ENCODE measurements at regions not wholly inside any gene's neighbourhood (a gene's known extent, or its start where the extent isn't known, plus 50 kb on each side); places are given as distances from the start of the nearest gene placed in this dataset.

DNA sequence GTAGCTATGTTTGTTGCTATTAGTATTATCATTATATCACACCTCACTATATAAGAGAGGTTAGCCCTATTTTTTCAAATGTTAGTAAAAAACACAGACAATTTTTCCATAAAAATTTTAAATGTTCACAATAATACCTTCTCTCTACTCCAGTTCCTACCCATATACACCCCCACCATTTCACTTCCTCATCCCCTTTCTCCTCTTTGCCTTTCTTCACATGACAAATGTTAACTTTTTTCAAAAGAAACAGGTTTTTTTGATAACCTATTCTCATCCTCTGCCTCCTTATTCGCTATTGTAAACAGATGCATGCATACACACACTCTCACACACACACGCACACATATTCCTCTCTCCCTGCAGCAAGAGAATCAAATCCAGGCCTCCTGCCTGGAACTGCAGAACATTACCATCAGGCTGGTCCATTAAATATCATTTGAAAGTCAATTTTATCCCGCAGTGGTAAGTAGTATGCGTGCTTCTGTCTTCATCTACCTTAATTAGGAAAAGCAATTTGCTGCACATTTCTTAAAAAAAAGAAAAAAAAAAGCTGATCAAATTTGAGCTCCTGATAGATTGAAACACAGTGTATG lies 55.5 kb downstream of the MID1IP1 start:
- no peak for DNase-seq

DNA sequence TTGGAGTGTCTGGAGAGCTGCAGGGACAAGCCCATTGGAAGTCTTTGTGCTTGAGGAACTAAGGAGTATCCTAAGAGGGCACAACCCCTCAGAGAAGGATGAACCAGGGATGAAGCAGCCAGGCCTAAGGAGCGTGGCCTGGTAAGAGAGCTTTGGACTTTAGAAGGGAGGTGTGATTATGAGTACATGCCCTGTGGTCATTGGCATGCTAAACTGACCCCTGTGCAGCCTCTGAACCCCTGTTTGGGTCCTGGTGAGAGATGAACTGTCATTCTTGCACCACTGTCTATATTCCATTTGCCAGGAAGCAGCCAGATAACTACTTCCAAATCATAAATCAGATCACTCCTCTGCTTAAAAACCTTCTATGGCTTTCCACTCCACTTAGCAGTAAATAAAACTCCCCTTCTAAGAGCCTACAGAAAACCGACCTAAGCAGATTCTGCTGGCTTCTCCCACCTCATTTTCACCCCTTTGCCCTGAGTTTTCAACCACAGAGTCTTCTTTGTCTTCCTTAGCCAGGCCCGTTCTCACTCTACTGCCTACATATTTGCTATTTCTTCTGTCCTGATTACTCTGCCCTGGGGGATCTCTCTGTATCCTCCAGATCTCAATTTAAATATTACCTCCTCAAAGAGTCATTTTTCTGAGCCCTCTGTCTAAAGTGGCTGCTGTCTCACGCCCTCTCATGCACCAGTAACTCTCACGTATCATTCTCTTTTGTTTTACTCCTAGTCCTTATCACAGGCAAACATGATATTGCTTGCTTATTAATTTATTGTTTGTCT lies 56.7 kb downstream of the MID1IP1 start:
- no peak for DNase-seq

DNA sequence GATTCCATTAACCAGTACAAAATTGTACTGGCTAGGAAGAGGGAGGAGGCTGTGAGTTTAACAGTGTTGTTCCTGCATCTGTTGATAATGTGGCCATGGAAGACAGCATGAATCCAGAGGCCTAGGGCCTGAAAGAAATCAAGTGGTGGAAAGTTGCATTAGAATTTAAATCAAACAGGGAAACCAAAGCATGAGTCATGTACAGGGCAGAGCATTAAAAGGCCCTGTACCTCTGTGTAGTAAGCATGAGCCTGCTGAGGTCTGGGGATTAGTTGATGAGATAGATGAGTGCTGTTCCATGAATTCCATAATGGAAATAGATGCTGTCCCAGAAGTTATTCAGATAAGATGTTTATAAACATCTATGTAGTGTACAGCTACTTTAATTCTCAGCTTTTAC lies 58.3 kb downstream of the MID1IP1 start:
- DNase-seq: no peak

- no peak for DNase-seq
Observed at GRCh38 chrX:38860106-38861013, 59.1 kb downstream of the MID1IP1 start.

DNA sequence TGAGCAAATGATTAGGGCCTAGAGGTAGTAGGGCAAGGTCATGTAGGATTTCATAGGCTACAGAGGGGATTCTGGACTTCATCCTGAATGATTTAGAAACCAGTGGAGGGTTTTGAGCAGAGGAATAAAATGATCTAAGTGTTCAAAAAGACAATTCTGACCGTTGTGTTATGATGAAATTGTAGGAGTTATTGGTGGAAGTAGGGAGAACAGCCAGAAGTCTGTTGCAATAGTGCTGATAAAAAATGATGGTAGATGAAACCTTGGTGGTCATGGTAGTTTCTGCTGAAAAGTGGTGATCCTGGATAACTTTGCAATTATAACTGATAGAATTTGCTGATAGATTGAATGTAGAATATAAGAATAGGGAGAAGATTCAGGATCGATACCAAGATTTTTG lies 60.2 kb downstream of the MID1IP1 start:
- DNase-seq: no peak

DNA sequence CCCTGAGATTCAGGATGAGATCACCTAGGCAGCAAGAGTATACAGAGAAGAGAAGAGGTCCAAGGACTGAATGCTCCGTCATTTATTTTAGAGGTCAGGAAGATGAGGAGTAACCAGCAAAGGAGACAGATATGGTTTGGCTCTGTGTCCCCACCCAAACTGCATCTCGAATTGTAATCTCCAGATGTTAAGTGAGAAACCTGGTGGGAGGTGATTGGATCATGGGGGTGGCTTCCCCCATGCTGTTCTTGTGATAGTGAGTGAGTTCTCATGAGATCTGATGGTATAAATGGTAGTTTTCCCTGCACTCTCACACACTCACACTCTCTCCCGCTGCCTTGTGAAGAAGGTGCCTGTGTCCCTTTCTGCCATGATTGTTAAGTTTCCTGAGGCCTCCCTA lies 60.8 kb downstream of the MID1IP1 start:
- no peak for DNase-seq

- DNase-seq: no peak
Observed at GRCh38 chrX:38864165-38864564, 62.9 kb downstream of the MID1IP1 start.

DNA sequence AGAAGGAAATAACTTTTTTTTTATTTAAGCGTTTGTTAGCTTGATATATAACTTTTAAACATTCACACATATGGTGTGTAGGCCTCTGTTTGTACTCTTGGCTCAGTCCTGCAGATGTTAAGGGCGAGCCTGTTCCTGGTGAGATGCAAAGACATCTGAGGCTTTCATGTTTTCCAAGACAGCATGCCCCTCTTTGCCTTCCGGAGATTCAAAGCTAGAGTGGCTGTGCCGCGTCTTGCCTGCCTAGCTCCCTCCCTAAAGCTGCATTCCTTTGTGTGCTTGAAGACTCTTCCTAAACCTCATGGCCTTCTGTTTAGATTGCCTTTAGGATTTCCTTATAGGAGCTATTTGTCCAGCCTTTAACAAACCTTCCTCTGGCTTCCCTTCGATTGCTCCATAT lies 67.1 kb downstream of the MID1IP1 start:
- DNase-seq: no peak

DNA sequence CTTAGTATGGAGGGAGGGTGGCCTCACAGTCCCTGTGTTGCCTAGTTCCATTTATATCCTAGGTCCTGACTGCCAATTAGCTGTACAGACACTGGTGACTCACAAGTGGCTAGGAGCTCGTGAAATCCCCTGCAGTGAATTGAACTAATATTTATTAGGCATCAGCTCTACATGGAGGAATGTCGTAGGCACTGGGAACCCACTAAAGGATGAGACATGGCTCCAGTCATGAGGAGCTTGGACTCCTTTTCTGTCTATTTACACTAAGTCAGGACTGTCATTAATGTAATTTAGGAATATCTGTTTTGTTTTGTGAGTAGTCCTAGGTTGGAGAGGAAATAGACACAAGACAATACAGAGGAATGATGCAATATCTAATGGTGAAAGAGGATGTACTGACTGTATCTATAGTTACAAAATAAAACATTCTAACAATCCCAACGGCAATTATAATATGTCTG lies 67.7 kb downstream of the MID1IP1 start:
- no peak for DNase-seq

- no peak for DNase-seq
Observed at GRCh38 chrX:38870361-38870895, 69.2 kb downstream of the MID1IP1 start.

DNA sequence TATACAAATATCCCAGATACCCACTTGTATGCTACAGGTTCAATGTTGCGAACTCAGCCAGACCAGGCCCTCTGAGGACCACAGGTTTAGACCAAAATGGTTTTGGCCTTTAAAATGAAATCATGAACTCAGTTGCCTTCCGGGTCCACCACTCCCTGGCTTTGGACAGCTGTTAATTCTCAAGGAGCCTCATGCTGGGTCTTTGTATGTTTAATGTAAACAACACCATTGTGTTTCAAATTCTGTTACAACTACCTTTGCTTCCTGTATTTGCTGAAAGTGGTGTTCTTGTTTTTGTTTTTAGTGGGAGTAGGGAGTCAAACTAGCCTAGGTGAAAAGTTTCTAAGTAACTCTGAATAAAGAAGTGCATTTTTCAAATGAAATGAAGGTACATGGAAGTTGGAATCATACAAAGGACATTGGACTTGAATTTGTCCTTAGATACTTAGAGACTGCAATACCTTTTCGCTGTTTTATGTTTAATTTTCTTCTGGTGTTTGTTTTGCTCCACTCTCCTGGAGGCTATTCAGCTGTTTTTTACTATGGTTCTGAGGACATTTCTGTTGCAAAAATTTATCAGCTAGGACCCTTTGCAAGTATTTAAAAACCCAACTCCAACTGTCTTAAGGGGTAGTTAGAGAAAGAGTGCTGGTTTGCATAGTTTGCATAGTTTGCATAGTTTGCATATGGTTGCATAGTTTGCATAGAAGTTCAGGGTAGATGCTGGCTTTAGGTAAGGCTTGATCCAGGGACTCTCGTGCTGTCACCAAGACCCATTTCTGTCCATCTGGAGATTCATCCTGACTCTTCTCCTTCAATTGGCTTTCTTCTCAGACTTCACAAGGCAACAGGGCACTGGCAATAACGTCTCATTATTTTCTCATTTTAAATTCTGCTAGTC lies 70.1 kb downstream of the MID1IP1 start:
- no peak for DNase-seq

- no peak for DNase-seq
Observed at GRCh38 chrX:38877366-38877765, 76.1 kb downstream of the MID1IP1 start.

GRCh38 chrX:38878641-38879340 lies 77.5 kb downstream of the MID1IP1 start:
- no peak for DNase-seq

GRCh38 chrX:38879631-38880220 lies 78.5 kb downstream of the MID1IP1 start:
- DNase-seq: no peak

DNA sequence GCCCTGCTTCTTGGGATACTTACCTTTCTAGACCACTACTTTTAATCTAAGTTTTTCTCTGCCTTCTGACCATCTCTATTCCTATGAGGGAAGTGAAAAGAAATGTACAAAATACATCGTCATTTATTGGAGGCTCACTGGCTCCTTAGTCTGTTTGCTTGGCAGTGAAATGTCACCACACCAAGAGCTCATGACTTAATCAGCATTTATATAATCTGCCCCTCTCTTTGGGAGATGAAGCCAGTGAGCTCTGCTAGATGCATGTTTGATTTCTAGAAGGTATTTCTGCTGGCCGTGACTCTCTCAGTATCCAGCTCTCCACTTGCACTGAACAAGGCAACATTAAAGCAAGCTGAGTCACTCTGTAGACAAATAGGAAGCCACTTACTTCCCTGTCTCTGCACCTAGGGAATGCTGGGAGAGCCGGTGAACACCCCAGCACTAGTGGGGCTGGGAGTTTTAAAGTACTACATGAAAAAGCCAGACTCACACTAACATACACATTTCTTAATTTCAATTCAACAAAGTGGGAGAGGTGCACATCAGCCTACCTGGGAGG lies 79.1 kb downstream of the MID1IP1 start:
- no peak for DNase-seq

DNA sequence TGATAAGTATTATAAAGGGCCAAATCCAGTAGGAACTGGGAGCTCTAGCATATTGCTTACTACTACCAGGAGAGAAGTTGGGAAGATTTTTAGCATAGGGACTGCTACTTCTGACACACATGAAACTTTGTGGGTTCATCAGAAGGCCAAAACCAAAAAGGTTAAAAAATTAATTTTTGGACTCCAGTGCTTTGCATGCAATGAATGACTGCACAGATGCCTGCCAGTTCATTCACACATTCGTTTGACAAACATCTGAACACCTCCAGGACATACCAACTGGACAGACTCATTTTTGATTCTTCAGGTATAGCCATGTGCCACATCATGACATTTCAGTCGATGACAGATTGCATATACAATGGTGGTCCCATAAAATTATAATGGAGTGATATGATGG lies 79.8 kb downstream of the MID1IP1 start:
- DNase-seq: no peak

DNA sequence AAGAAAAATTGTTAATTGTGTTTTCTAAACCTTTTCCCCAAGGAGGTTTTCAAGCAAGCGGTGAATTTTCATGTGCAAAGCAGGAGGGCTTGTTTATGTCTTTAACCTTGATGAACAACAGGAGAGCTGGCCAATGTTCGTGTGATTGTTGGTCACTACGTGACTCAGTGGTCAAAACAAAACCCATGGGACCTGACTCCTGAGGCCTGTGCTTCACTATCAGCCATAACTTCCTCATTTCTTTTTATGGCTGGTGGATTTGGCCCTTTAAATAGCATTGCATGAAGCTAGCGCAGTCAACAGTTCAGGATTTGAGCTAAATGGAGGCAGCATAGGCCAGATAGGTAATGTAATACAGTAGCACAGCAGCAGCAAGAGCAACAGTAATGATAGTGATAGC lies 80.5 kb downstream of the MID1IP1 start:
- no peak for DNase-seq

DNA sequence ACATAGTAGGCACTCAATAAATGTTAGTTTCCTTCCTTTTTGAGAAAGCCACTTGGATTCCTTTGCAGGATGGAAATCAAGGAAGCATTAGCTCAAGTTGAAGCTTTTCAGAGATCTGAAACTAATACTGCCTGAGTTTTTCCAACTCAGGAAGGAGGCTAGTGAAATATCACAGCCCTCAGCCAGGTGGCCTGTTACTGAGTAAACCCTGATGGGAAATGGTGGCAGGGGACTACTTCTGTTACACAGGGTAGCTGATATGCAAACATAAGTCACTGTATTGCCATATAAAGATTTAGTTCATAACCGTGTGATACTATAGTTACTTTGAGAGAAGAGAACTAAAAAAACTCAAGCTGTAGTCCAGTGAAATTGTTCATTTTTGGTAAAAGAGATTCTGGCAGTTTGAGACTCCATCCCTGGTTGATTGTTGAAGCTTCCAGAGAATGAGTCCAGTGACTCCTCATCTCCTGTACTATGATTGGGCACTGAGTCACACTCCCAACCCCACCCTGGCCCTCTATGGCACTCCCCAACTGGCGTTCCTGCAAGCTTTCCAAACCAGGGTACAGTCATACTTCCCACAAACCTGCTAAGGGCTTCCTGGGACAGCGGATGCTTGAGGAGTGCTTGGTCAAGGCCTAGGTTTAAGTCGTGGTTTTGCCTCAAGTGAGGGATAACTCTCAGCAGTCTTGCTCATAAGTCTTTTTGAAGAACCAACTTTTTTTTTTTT lies 81.8 kb downstream of the MID1IP1 start:
- DNase-seq: no peak

DNA sequence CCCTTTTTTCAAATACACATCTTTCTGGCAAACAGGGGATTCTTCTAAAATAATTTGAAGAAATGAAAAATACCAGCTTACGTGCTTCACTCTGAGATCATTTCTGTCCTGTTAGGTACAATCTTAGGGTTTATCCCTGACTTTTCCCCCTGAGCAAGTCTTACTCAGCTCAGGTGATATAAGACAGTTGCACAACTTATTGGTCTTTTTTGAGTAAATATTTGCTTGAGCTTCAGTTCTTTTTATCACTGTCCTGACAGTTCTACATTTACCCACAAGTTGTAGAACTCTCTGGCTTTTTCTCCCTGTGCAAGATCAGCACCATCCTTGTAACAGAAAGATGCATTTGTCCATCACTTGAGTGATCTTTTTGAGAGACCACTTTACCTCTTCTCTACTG lies 84.9 kb downstream of the MID1IP1 start:
- no peak for DNase-seq

DNA sequence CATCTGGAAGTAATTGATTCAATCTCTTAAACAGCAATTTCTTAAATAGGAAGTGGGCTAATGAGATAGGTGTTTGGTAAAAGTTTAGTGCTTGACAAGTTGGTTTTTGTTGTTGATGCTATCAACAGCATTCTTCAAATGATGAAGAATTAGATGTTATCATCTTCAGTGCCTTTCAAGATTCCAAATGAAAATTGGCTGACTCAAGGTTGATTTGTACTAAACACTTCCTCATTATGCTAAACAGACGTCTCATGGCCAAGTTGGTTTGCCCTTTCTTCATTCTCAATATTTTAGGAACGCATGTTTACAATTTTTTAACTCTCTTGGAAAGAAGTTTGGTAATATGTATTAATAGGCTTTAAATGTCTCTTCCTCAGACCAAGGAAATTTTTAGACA lies 86.0 kb downstream of the MID1IP1 start:
- DNase-seq: no peak
